ENCODE measurements at regions not wholly inside any gene's neighbourhood (a gene's known extent, or its start where the extent isn't known, plus 50 kb on each side); places are given as distances from the start of the nearest gene placed in this dataset.

DNA sequence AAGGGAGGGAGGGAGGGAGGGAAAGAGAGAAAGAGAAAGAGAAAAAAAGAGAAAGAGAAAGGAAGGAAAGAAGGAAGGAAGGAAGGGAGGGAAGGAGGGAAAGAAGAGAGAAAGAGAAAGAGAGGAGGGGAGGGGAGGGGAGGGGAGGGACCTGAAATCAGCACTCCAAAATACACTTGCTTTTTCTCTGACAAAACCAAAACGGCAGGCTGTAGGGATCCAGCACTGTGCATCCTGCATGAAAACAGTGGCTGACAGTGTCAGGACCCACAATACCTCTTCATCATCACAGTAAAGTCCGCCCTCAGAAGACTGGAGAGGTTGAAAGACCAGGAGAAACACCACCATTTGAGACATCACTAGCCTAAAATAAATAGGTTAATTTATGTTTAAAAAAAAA, 156.0 kb upstream of the SOD1 start:
- Mint-ChIP-seq H3K27me3 (ENCODE audit: insufficient read depth) (no peaks in the 10 kb centered on the region), H3K27ac (no peak overlapping the region), H3K4me3 (no peak overlapping the region), H3K4me1 (peaks cover 22% of the 10 kb centered on the region), H3K36me3 (ENCODE audit: low read depth) (no peaks in the 10 kb centered on the region), H3K9me3 (no peaks in the 10 kb centered on the region)
- Histone ChIP-seq H3K4me3 (ENCODE audit: low read length) (no peak overlapping the region), H3K4me1 (ENCODE audit: control insufficient read depth, insufficient read depth, low read length) (no peaks in the 10 kb centered on the region), H3K27ac (ENCODE audit: low read depth, low read length) (no peak overlapping the region), H3K36me3 (ENCODE audit: control insufficient read depth, insufficient read depth, low read length) (no peaks in the 10 kb centered on the region), H3K9ac (ENCODE audit: extremely low read depth, low read length, poor library complexity, severe bottlenecking) (no peak overlapping the region), H3K27me3 (ENCODE audit: control insufficient read depth, insufficient read depth, low read length, poor library complexity, severe bottlenecking) (no peaks in the 10 kb centered on the region), H3K9me3 (ENCODE audit: control insufficient read depth, low read length) (no peaks in the 10 kb centered on the region)
- TF ChIP-seq, protein P1, sequence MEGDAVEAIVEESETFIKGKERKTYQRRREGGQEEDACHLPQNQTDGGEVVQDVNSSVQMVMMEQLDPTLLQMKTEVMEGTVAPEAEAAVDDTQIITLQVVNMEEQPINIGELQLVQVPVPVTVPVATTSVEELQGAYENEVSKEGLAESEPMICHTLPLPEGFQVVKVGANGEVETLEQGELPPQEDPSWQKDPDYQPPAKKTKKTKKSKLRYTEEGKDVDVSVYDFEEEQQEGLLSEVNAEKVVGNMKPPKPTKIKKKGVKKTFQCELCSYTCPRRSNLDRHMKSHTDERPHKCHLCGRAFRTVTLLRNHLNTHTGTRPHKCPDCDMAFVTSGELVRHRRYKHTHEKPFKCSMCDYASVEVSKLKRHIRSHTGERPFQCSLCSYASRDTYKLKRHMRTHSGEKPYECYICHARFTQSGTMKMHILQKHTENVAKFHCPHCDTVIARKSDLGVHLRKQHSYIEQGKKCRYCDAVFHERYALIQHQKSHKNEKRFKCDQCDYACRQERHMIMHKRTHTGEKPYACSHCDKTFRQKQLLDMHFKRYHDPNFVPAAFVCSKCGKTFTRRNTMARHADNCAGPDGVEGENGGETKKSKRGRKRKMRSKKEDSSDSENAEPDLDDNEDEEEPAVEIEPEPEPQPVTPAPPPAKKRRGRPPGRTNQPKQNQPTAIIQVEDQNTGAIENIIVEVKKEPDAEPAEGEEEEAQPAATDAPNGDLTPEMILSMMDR (conservative IDR thresholded peaks at IDR 0.05) = no peak
- WGBS, 2 experiments (ENCODE audit: insufficient coverage in 1 of 2, insufficient read length in 1 of 2) = 67% methylated on average over 1 of the region's 2 CpGs; no CpG with 5 or more reads in 1 of the 2 experiments
- no peak for DNase-seq

DNA sequence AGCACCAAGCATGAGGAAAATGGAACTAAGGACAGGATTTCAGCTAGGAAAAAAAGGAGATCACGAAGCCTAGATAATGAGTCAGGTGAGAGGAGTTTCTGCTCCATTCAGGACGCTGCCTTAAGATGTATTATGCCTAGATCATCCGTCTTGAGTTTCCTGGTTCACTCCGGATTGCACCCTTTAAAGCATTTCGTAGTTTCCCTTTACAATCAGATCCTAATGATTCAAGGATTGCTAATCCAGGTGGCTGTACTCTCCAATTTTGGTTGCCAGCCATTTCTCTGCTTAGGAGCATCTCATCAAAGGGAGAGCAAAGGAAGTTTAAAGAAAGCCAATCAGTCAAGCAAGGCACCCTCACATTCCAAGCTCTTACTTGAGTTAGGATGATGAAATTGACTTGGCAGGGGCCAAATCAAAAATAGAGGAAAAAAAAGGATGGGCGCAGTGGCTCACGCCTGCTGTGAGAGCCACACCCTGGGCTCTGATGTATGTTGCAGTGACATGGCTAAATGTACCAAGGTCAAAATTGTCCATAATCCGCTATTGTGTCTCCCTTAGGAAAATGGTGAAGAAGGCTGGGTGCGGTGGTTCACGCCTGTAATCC, 156.9 kb upstream of the SOD1 start:
- Histone ChIP-seq H3K27me3 (ENCODE audit: control insufficient read depth, insufficient read depth, low read length, poor library complexity, severe bottlenecking) (no peaks in the 10 kb centered on the region), H3K4me3 (ENCODE audit: low read length) (no peak overlapping the region), H3K4me1 (ENCODE audit: control insufficient read depth, insufficient read depth, low read length) (no peaks in the 10 kb centered on the region), H3K36me3 (ENCODE audit: control insufficient read depth, insufficient read depth, low read length) (no peaks in the 10 kb centered on the region), H3K9me3 (ENCODE audit: control insufficient read depth, low read length) (no peaks in the 10 kb centered on the region), H3K27ac (ENCODE audit: low read depth, low read length) (no peak overlapping the region), H3K9ac (ENCODE audit: extremely low read depth, low read length, poor library complexity, severe bottlenecking) (no peak overlapping the region)
- H3K36me3 Mint-ChIP-seq (ENCODE audit: low read depth) = no peaks in the 10 kb centered on the region
- TF ChIP-seq, protein P1 (conservative IDR thresholded peaks at IDR 0.05) = no peak
- no peaks in the 10 kb centered on the region for H3K9me3 Mint-ChIP-seq
- H3K27me3 Mint-ChIP-seq (ENCODE audit: insufficient read depth) = no peaks in the 10 kb centered on the region
- peak overlapping the region; percentile 45 for H3K27ac Mint-ChIP-seq
- no peak for DNase-seq
- peaks cover 18% of the 10 kb centered on the region for H3K4me1 Mint-ChIP-seq
- no peak overlapping the region for H3K4me3 Mint-ChIP-seq
- WGBS, 2 experiments (ENCODE audit: insufficient coverage in 1 of 2, insufficient read length in 1 of 2) = 91 to 94% methylated on average over 9 to 10 of the region's 10 CpGs

DNA sequence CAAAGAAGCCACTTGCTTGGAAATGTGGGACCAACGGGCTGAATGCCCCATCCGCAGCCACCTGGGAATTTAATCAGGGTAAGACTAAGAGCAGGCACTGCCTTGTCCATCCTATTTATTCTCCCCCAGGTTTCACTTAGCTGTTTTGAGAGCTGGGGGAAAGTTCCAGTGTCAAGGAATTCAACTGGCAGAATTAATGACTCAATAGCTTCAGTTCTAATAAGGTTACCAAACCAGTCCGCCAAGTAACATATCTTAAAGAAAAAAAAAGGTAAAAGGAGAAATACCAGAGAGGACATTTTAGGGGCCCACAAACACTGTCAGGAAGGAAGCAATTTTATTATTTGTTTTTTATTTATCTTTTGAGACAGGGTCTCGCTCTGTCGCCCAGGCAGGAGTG, 157.6 kb upstream of the SOD1 start:
- Mint-ChIP-seq H3K4me3 (no peak overlapping the region), H3K27me3 (ENCODE audit: insufficient read depth) (no peaks in the 10 kb centered on the region), H3K36me3 (ENCODE audit: low read depth) (no peaks in the 10 kb centered on the region), H3K9me3 (no peaks in the 10 kb centered on the region), H3K27ac (peak overlapping the region; percentile 68), H3K4me1 (peaks cover 18% of the 10 kb centered on the region)
- DNase-seq = no peak
- no peak overlapping the region for H3K27ac ChIP-seq (ENCODE audit: low read depth, low read length)
- H3K9ac ChIP-seq (ENCODE audit: extremely low read depth, low read length, poor library complexity, severe bottlenecking) = no peak overlapping the region
- WGBS, 2 experiments (ENCODE audit: insufficient coverage in 1 of 2, insufficient read length in 1 of 2) = 91 to 96% methylated on average over 4 to 5 of the region's 5 CpGs
- H3K36me3 ChIP-seq (ENCODE audit: control insufficient read depth, insufficient read depth, low read length) = no peaks in the 10 kb centered on the region
- TF ChIP-seq, protein P1 (conservative IDR thresholded peaks at IDR 0.05) = no peak
- no peaks in the 10 kb centered on the region for H3K9me3 ChIP-seq (ENCODE audit: control insufficient read depth, low read length)
- H3K27me3 ChIP-seq (ENCODE audit: control insufficient read depth, insufficient read depth, low read length, poor library complexity, severe bottlenecking) = no peaks in the 10 kb centered on the region
- H3K4me3 ChIP-seq (ENCODE audit: low read length) = no peak overlapping the region
- no peaks in the 10 kb centered on the region for H3K4me1 ChIP-seq (ENCODE audit: control insufficient read depth, insufficient read depth, low read length)

Measured in endodermal cell (in vitro differentiated cells).